ENCODE measurements at regions not wholly inside any gene's neighbourhood (a gene's known extent, or its start where the extent isn't known, plus 50 kb on each side); places are given as distances from the start of the nearest gene placed in this dataset.

GRCh38 chr5:123756816-123757215 lies 244.8 kb downstream of the CSNK1G3 start:
- TF ChIP-seq, protein P1, sequence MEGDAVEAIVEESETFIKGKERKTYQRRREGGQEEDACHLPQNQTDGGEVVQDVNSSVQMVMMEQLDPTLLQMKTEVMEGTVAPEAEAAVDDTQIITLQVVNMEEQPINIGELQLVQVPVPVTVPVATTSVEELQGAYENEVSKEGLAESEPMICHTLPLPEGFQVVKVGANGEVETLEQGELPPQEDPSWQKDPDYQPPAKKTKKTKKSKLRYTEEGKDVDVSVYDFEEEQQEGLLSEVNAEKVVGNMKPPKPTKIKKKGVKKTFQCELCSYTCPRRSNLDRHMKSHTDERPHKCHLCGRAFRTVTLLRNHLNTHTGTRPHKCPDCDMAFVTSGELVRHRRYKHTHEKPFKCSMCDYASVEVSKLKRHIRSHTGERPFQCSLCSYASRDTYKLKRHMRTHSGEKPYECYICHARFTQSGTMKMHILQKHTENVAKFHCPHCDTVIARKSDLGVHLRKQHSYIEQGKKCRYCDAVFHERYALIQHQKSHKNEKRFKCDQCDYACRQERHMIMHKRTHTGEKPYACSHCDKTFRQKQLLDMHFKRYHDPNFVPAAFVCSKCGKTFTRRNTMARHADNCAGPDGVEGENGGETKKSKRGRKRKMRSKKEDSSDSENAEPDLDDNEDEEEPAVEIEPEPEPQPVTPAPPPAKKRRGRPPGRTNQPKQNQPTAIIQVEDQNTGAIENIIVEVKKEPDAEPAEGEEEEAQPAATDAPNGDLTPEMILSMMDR (IDR thresholded peaks at IDR 0.05): no peak
- TF ChIP-seq POLR2A (IDR thresholded peaks at IDR 0.05): no peak

All from lower leg skin (tissue), 3 donors.